IMR-90 (cell line): ENCODE measurements at regions not wholly inside any gene's neighbourhood (a gene's known extent, or its start where the extent isn't known, plus 50 kb on each side); places are given as distances from the start of the nearest gene placed in this dataset.

Experiments
- ATAC-seq: fragments of 200-7000 bp; cut with Tn5 transposase; 2 replicates; pipeline ENCODE4 v1.9.1; 2020; ENCODE audit warnings: low read depth, mild to moderate bottlenecking, moderate library complexity
- BruUV-seq: library from RNA; stranded (reverse); fragments of 400-500 nt; replicated peaks from 2 replicates; lab custom pipeline; 2021; lab: Mats Ljungman, UMichigan
- CTCF ChIA-PET: fragments of 300-600 bp; formaldehyde crosslinking; extraction: SDS; loops from one replicate; lab custom pipeline; 2021; ENCODE audit warnings: antibody characterized with exemption; lab: Yijun Ruan, JAX
- POLR2A ChIA-PET: fragments of 300-600 bp; sonication (Branson Sonifier 250); formaldehyde crosslinking; loops from one replicate; lab custom pipeline; 2022; ENCODE audit warnings: antibody characterized with exemption; ENCODE audit not compliant: unreplicated experiment; lab: Charles Lee
- DNase-seq: peaks from one replicate; pipeline ENCODE4 v3.0.0; 2013
- H2AFZ ChIP-seq: replicated peaks from 2 replicates; pipeline ENCODE3; 2013; ENCODE audit warnings: low read length, mild to moderate bottlenecking; ENCODE audit not compliant: poor library complexity
- H2AK5ac ChIP-seq: 2 replicates; pipeline ENCODE4 v1.6.1; 2013; ENCODE audit warnings: low read depth, low read length, inconsistent platforms
- H2AK9ac ChIP-seq: replicated peaks from 2 replicates; pipeline ENCODE3; 2013; ENCODE audit warnings: mild to moderate bottlenecking, low read depth, low read length, moderate library complexity; ENCODE audit not compliant: poor library complexity
- H2BK120ac ChIP-seq: 2 replicates; pipeline ENCODE4 v1.6.1; 2013; ENCODE audit warnings: low read depth, low read length, inconsistent platforms
- H2BK15ac ChIP-seq: 3 replicates; pipeline ENCODE4 v1.6.1; 2013; ENCODE audit warnings: low read depth, low read length, inconsistent platforms
- H2BK20ac ChIP-seq: 2 replicates; pipeline ENCODE4 v1.6.1; 2013; ENCODE audit warnings: low read depth, mild to moderate bottlenecking, inconsistent platforms, low read length, moderate library complexity
- H2BK5ac ChIP-seq: 2 replicates; pipeline ENCODE4 v1.6.1; 2013; ENCODE audit warnings: mild to moderate bottlenecking, low read depth, low read length, inconsistent platforms; ENCODE audit not compliant: poor library complexity, severe bottlenecking
- H3K14ac ChIP-seq: replicated peaks from 2 replicates; pipeline ENCODE4 v1.6.1; 2013; ENCODE audit warnings: low read depth, low read length, inconsistent platforms
- H3K18ac ChIP-seq: 2 replicates; pipeline ENCODE4 v1.6.1; 2013; ENCODE audit warnings: low read depth, low read length, control low read depth
- H3K23ac ChIP-seq: 2 replicates; pipeline ENCODE4 v1.6.1; 2013; ENCODE audit warnings: low read depth, low read length, inconsistent platforms
- H3K27ac ChIP-seq: 2 replicates; pipeline ENCODE4 v1.5.1; 2013; ENCODE audit warnings: mild to moderate bottlenecking, control low read depth, low read length; ENCODE audit not compliant: insufficient read depth
- H3K27me3 ChIP-seq: 2 replicates; pipeline ENCODE4 v1.6.1; 2013; ENCODE audit warnings: low read length; ENCODE audit not compliant: control insufficient read depth, insufficient read depth
- H3K36me3 ChIP-seq: 2 replicates; pipeline ENCODE4 v1.6.1; 2013; ENCODE audit warnings: low read length, mixed read lengths; ENCODE audit not compliant: control insufficient read depth, insufficient read depth
- H3K4ac ChIP-seq: 2 replicates; pipeline ENCODE4 v1.6.1; 2013; ENCODE audit warnings: low read depth, low read length, inconsistent platforms
- H3K4me1 ChIP-seq: 2 replicates; pipeline ENCODE4 v1.6.1; 2013; ENCODE audit warnings: low read length, mixed read lengths; ENCODE audit not compliant: control insufficient read depth, insufficient read depth
- H3K4me2 ChIP-seq: 2 replicates; pipeline ENCODE4 v1.6.1; 2013; ENCODE audit warnings: low read depth, mild to moderate bottlenecking, control low read depth, low read length, moderate library complexity
- H3K4me3 ChIP-seq: 2 replicates; pipeline ENCODE4 v1.5.1; 2013; ENCODE audit warnings: low read depth, mild to moderate bottlenecking, control low read depth, low read length, moderate library complexity; ENCODE audit not compliant: insufficient read depth
- H3K56ac ChIP-seq: 2 replicates; pipeline ENCODE4 v1.6.1; 2013; ENCODE audit warnings: low read length, inconsistent platforms; ENCODE audit not compliant: insufficient read depth; ENCODE audit errors: extremely low read depth
- H3K79me1 ChIP-seq, 2 experiments: 2 replicates each; pipeline ENCODE4 v1.6.1; 2013; ENCODE audit warnings: low read length in 2 of 2, inconsistent platforms in 1 of 2, low read depth in 1 of 2
- H3K9ac ChIP-seq: 2 replicates; pipeline ENCODE4 v1.6.1; 2013; ENCODE audit warnings: low read depth, low read length, control low read depth
- H3K9me1 ChIP-seq: 2 replicates; pipeline ENCODE4 v1.6.1; 2013; ENCODE audit warnings: low read length, inconsistent platforms; ENCODE audit not compliant: insufficient read depth
- H3K9me3 ChIP-seq: 2 replicates; pipeline ENCODE4 v1.6.1; 2013; ENCODE audit warnings: low read length; ENCODE audit not compliant: control insufficient read depth, insufficient read depth
- H4K20me1 ChIP-seq: 2 replicates; pipeline ENCODE4 v1.6.1; 2013; ENCODE audit warnings: low read length, inconsistent platforms; ENCODE audit not compliant: insufficient read depth
- H4K5ac ChIP-seq: 2 replicates; pipeline ENCODE4 v1.6.1; 2013; ENCODE audit warnings: mild to moderate bottlenecking, low read depth, low read length, control low read depth
- H4K8ac ChIP-seq, 2 experiments: 2 replicates each; pipeline ENCODE4 v1.6.1; 2013; ENCODE audit warnings: low read depth in 2 of 2, low read length in 2 of 2, control low read depth in 1 of 2, inconsistent platforms in 1 of 2
- H4K91ac ChIP-seq: 2 replicates; pipeline ENCODE4 v1.6.1; 2013; ENCODE audit warnings: low read depth, low read length, inconsistent platforms; ENCODE audit not compliant: insufficient read depth
- CEBPB ChIP-seq: IDR thresholded peaks from 2 replicates; pipeline ENCODE4 v1.6.1; 2012; ENCODE audit warnings: low read depth, low read length, improper control_type of control experiment
- CHD1 ChIP-seq: IDR thresholded peaks from 2 replicates; pipeline ENCODE4 v1.6.1; 2012; ENCODE audit warnings: low read depth, low read length, improper control_type of control experiment
- CTCF ChIP-seq: conservative IDR thresholded peaks from 2 replicates; pipeline ENCODE4 v1.5.1; 2012; ENCODE audit warnings: mild to moderate bottlenecking, low read depth, low read length, improper control_type of control experiment
- ELK1 ChIP-seq: fragments of 150-350 bp; IDR thresholded peaks from 2 replicates; pipeline ENCODE4 v1.6.1; 2016; ENCODE audit warnings: low read depth, mild to moderate bottlenecking, low read length, moderate library complexity, borderline replicate concordance
- MAFK ChIP-seq: IDR thresholded peaks from 2 replicates; pipeline ENCODE4 v1.6.1; 2012; ENCODE audit warnings: low read depth, low read length, improper control_type of control experiment
- MAZ ChIP-seq: IDR thresholded peaks from 2 replicates; pipeline ENCODE4 v1.6.1; 2012; ENCODE audit warnings: low read depth, mild to moderate bottlenecking, low read length, improper control_type of control experiment, moderate library complexity, borderline replicate concordance
- MXI1 ChIP-seq: IDR thresholded peaks from 2 replicates; pipeline ENCODE4 v1.6.1; 2012; ENCODE audit warnings: low read depth, mild to moderate bottlenecking, low read length, moderate library complexity, borderline replicate concordance
- NFE2L2 ChIP-seq: fragments of 150-350 bp; IDR thresholded peaks from 2 replicates; pipeline ENCODE4 v1.6.1; 2016; ENCODE audit warnings: low read depth, mild to moderate bottlenecking, low read length
- POLR2A ChIP-seq: IDR thresholded peaks from 2 replicates; pipeline ENCODE4 v1.6.1; 2012; ENCODE audit warnings: mild to moderate bottlenecking, low read depth, low read length
- RAD21 ChIP-seq: IDR thresholded peaks from 2 replicates; pipeline ENCODE4 v1.6.1; 2012; ENCODE audit warnings: low read length, improper control_type of control experiment
- RCOR1 ChIP-seq: IDR thresholded peaks from 2 replicates; pipeline ENCODE4 v1.6.1; 2012; ENCODE audit warnings: mild to moderate bottlenecking, low read length, improper control_type of control experiment; ENCODE audit not compliant: insufficient replicate concordance
- RFX5 ChIP-seq: IDR thresholded peaks from 2 replicates; pipeline ENCODE4 v1.8.0; 2012; ENCODE audit warnings: low read depth, mild to moderate bottlenecking, low read length, moderate library complexity
- WGBS, 2 experiments: methylation state at CpG; one replicate each; pipeline versions ENCODE4 v1.1.5 to v1.1.7; 2013; ENCODE audit warnings: missing lambda C conversion rate in 2 of 2; ENCODE audit not compliant: insufficient read length in 1 of 2; ENCODE audit errors: extremely low coverage in 2 of 2; 5-methylcytosine and 5-hydroxymethylcytosine counted together
- dilution Hi-C: fragments of 300-500 bp; cut with HindIII; formaldehyde crosslinking; loops from one replicate; pipeline ENCODE4 v1.14.3; 2018; ENCODE audit warnings: low sequenced_read_pairs; ENCODE audit not compliant: unreplicated experiment
- in situ Hi-C: fragments of 300-500 bp; cut with MboI; formaldehyde crosslinking; loops from 3 replicates; pipeline ENCODE4 v1.14.3; 2019; ENCODE audit warnings: low sequenced_read_pairs, inconsistent platforms, mixed read lengths
- intact Hi-C: fragments of 100-400 bp; cut with micrococcal nuclease; formaldehyde crosslinking; loops from 2 replicates; pipeline ENCODE4 v1.10.0; 2022
- TF ChIP-seq, protein P1 (sequence below): fragments of 150-350 bp; IDR thresholded peaks from 2 replicates; pipeline ENCODE4 v1.6.1; 2017; ENCODE audit warnings: mild to moderate bottlenecking, antibody characterized with exemption, low read length, low read depth

DNA sequence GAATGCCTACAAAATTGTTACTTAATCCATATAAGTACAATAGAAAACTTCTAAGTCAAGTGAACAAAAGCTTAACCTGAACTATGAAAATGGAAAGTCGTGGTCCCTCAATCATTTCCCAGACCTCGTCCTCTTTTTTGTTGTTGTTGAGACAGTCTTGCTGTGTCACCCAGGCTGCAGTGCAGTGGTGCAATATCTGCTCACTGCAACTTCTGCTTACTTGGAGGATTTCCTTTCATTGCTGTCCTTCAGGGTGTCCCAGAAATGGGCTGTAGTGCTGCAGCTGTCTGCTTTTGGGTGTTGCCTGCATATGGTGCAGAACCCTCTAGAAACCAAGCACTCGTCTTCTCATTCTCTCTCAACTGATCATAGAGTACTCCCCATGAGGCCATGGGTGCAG, 75.0 kb upstream of the IL2 start:
- dilution Hi-C loops (no loop called here), in situ Hi-C loops (no loop called here), intact Hi-C loops (no loop called here)
- no peak overlapping the region for H4K8ac ChIP-seq
- H2BK120ac ChIP-seq: no peak overlapping the region
- H4K5ac ChIP-seq: no peak overlapping the region
- no peak overlapping the region for H3K18ac ChIP-seq
- H2AK9ac ChIP-seq: no peak overlapping the region
- no peaks in the 10 kb centered on the region for H3K4me1 ChIP-seq
- no peaks in the 10 kb centered on the region for H3K9me3 ChIP-seq
- H2BK5ac ChIP-seq: no peak overlapping the region
- H3K56ac ChIP-seq: no peak overlapping the region
- no peak overlapping the region for H3K27ac ChIP-seq
- H3K23ac ChIP-seq: no peak overlapping the region
- H3K27me3 ChIP-seq: peaks cover 2% of the 10 kb centered on the region; the same call in 1 of the 2 replicates
- H2BK15ac ChIP-seq: no peak overlapping the region
- no peak overlapping the region for H3K4me3 ChIP-seq
- H2AFZ ChIP-seq: no peak overlapping the region
- DNase-seq (no peak), ATAC-seq (no peak)
- CTCF ChIA-PET: no interaction called here
- H2AK5ac ChIP-seq: no peak overlapping the region
- no peak overlapping the region for H3K4ac ChIP-seq
- WGBS, 2 experiments: 44% methylated on average over 1 of the region's 3 CpGs; no CpG with 5 or more reads in 1 of the 2 experiments
- BruUV-seq: no TSS peak
- H4K20me1 ChIP-seq: no peaks in the 10 kb centered on the region
- TF ChIP-seq, protein P1, sequence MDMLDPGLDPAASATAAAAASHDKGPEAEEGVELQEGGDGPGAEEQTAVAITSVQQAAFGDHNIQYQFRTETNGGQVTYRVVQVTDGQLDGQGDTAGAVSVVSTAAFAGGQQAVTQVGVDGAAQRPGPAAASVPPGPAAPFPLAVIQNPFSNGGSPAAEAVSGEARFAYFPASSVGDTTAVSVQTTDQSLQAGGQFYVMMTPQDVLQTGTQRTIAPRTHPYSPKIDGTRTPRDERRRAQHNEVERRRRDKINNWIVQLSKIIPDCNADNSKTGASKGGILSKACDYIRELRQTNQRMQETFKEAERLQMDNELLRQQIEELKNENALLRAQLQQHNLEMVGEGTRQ: no peak
- no peak for TF ChIP-seq NFE2L2
- TF ChIP-seq RAD21: no peak
- TF ChIP-seq MAZ: no peak
- TF ChIP-seq MAFK: no peak
- TF ChIP-seq CHD1: no peak
- TF ChIP-seq RFX5: no peak
- TF ChIP-seq CTCF: no peak
- TF ChIP-seq CEBPB: no peak
- TF ChIP-seq RCOR1: no peak
- no peak for TF ChIP-seq ELK1
- no peak for TF ChIP-seq MXI1
- no peak for TF ChIP-seq POLR2A
- no peak overlapping the region for H2BK20ac ChIP-seq
- H4K91ac ChIP-seq: no peak overlapping the region
- H3K14ac ChIP-seq: no peak overlapping the region
- H3K9me1 ChIP-seq: no peaks in the 10 kb centered on the region
- no peak overlapping the region for H3K4me2 ChIP-seq
- no peak overlapping the region for H3K9ac ChIP-seq
- no peaks in the 10 kb centered on the region for H3K36me3 ChIP-seq
- H3K79me1 ChIP-seq: no peaks in the 10 kb centered on the region
- POLR2A ChIA-PET: no interaction called here
